BJ (cell line): ENCODE measurements at regions not wholly inside any gene's neighbourhood (a gene's known extent, or its start where the extent isn't known, plus 50 kb on each side); places are given as distances from the start of the nearest gene placed in this dataset.

Source experiments
- CTCF ChIA-PET: fragments of 350-600 bp; formaldehyde crosslinking; extraction: SDS; loops from one replicate; lab custom pipeline; 2021; ENCODE audit warnings: antibody characterized with exemption, inconsistent platforms; lab: Yijun Ruan, JAX
- POLR2A ChIA-PET: fragments of 300-600 bp; sonication (Branson Sonifier 250); formaldehyde crosslinking; extraction: SDS; loops from one replicate; lab custom pipeline; 2021; ENCODE audit warnings: antibody characterized with exemption; lab: Charles Lee
- DNase-seq: peaks from one replicate; pipeline ENCODE4 v3.0.0-alpha.2; 2011; ENCODE audit warnings: low read depth
- H3K27me3 ChIP-seq: 2 replicates; pipeline ENCODE4 v1.6.0; 2011; ENCODE audit warnings: low read length; ENCODE audit not compliant: control insufficient read depth, insufficient read depth
- H3K36me3 ChIP-seq: 2 replicates; pipeline ENCODE4 v1.5.1; 2011; ENCODE audit warnings: low read length; ENCODE audit not compliant: control insufficient read depth, insufficient read depth
- H3K4me3 ChIP-seq: 2 replicates; pipeline ENCODE4 v1.5.1; 2011; ENCODE audit warnings: low read depth, mild to moderate bottlenecking, control low read depth, low read length
- TF ChIP-seq, protein P1 (sequence below): IDR thresholded peaks from 2 replicates; pipeline ENCODE4 v1.5.1; 2011; ENCODE audit warnings: low read depth, mild to moderate bottlenecking, control low read depth, inconsistent platforms, low read length, moderate library complexity; ENCODE audit not compliant: insufficient read depth

DNA sequence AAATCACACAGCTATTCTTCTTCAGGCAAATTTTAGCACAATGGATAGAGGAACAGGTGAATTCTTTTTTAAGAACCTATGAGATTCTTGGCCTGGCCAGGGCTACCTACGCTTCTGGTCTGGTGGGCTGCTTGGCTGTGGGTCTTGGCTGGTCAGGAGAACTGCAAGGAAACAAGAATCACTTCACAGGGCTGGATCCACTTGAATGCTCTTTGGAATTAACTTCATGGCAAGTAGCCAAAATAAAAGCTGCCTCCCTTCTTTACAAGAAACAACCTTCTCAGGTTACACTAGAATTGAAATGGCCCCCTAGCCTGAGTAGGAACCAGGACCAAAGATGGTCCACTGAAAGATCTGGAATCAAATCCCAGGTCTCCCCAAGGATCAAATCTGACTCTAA lies 519.1 kb downstream of the IQCM start:
- CTCF ChIA-PET: no interaction called here
- no peak for DNase-seq
- POLR2A ChIA-PET: no interaction called here

DNA sequence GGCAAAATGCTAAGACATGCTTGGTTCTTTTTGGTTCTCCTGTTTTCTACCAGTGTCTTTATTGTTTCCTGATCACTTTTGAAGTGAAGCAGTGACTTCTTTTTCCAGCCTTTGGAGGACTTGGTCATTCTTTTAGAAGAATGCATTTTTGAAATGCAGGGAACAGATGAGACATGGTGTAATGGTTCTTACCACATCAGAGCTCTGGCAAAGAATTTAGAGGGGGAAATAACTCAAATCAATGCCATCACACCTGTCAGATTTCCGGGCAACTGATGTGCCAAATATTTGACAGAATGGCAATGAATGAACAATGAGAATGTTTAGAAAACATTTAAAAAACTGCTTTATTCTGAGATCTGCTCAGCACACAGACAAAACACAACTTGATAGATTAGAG lies 519.6 kb downstream of the IQCM start:
- POLR2A ChIA-PET: no interaction called here
- no peaks in the 10 kb centered on the region for H3K27me3 ChIP-seq
- CTCF ChIA-PET: no interaction called here
- H3K36me3 ChIP-seq: no peaks in the 10 kb centered on the region
- H3K4me3 ChIP-seq: no peak overlapping the region
- TF ChIP-seq, protein P1, sequence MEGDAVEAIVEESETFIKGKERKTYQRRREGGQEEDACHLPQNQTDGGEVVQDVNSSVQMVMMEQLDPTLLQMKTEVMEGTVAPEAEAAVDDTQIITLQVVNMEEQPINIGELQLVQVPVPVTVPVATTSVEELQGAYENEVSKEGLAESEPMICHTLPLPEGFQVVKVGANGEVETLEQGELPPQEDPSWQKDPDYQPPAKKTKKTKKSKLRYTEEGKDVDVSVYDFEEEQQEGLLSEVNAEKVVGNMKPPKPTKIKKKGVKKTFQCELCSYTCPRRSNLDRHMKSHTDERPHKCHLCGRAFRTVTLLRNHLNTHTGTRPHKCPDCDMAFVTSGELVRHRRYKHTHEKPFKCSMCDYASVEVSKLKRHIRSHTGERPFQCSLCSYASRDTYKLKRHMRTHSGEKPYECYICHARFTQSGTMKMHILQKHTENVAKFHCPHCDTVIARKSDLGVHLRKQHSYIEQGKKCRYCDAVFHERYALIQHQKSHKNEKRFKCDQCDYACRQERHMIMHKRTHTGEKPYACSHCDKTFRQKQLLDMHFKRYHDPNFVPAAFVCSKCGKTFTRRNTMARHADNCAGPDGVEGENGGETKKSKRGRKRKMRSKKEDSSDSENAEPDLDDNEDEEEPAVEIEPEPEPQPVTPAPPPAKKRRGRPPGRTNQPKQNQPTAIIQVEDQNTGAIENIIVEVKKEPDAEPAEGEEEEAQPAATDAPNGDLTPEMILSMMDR: no peak
- DNase-seq: no peak

More for the DNA sequence above, 519.1 kb downstream of the IQCM start:
- Histone ChIP-seq H3K27me3 (no peaks in the 10 kb centered on the region), H3K36me3 (no peaks in the 10 kb centered on the region), H3K4me3 (no peak overlapping the region)
- TF ChIP-seq, protein P1: no peak

DNA sequence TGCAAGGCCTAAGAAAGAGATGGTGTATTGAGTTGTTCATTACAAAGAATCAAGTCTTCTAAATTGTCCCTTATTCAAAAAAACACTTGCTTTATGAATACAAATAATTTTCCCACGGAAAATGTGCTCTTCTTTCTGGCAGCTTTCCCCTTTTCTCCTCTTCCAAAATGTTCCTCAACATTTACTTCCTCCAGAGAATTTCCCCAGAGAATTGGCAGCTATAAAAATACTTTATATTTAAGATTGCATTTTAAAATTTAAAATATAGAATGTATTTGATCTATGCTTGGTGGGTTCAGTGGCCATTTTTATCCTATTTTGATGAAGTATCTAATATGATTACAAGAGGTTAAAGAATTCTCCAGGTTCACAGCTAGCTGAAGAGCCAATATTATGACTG lies 521.0 kb downstream of the IQCM start:
- Histone ChIP-seq H3K4me3 (no peak overlapping the region), H3K36me3 (no peaks in the 10 kb centered on the region), H3K27me3 (no peaks in the 10 kb centered on the region)
- ChIA-PET CTCF (no interaction called here), POLR2A (no interaction called here)
- TF ChIP-seq, protein P1: no peak
- no peak for DNase-seq

DNA sequence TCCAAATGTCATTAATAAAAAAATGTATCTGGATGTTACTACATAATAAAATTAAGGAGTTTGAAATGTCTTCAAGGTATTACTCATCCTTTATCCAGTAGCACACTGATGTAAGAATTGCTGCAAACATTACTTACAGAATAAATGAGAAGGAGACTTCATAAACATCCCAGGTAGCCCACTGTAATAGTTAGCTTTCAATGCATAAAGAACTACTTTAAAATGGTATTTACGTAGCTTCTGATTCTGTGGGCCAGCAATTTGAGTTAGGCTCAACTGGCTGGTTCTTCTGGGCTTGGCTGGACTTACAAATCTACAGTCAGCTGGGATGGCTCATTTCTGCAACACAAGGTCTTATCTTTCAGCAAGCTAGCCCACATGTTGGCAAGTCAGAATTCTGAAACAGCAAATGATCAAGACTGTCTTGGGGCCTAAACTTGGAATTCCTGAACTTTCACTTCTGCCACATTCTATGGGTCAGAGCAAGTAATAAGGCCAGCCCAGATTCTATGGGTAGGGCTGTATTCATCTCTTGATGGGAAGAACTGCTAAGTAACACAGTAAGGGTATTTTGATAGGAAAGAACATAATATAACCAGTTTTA lies 522.5 kb downstream of the IQCM start:
- TF ChIP-seq, protein P1: no peak
- Histone ChIP-seq H3K27me3 (no peaks in the 10 kb centered on the region), H3K4me3 (no peak overlapping the region), H3K36me3 (no peaks in the 10 kb centered on the region)
- DNase-seq: no peak
- ChIA-PET POLR2A (no interaction called here), CTCF (no interaction called here)

DNA sequence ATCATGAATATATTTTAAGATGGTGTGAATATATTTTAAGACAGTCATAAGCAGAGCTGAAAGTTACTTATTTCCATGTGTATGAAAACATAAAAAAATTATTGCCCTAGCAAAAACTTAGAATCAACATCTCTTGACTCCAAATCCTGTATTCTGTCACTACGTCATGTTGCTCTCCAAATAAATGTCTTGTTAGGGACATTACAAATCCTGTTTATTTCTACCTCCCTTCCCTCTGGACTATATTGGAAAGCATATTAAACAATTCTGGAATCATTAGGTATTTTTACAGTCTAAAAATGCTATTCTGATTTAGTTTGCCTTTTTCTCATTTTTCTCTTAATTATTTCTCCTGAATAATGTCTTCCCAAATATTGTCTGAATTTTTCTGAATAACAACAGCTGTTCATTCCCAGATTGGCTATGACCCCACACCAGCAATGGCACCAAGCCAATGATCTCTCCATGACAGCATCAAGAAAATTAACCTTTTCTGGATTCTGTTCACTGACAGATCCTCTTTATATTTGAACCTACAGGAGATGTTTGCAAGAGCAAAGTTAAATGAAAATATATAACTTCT lies 523.1 kb downstream of the IQCM start:
- ChIA-PET CTCF (no interaction called here), POLR2A (no interaction called here)
- DNase-seq: no peak

More for the DNA sequence above, 523.1 kb downstream of the IQCM start:
- TF ChIP-seq, protein P1: no peak
- Histone ChIP-seq H3K36me3 (no peaks in the 10 kb centered on the region), H3K27me3 (no peaks in the 10 kb centered on the region), H3K4me3 (no peak overlapping the region)
